BJ (cell line): ENCODE measurements at regions not wholly inside any gene's neighbourhood (a gene's known extent, or its start where the extent isn't known, plus 50 kb on each side); places are given as distances from the start of the nearest gene placed in this dataset.

ENCODE experiments used
- CTCF ChIA-PET: fragments of 350-600 bp; formaldehyde crosslinking; extraction: SDS; loops from one replicate; lab custom pipeline; 2021; ENCODE audit warnings: antibody characterized with exemption, inconsistent platforms; lab: Yijun Ruan, JAX
- POLR2A ChIA-PET: fragments of 300-600 bp; sonication (Branson Sonifier 250); formaldehyde crosslinking; extraction: SDS; loops from one replicate; lab custom pipeline; 2021; ENCODE audit warnings: antibody characterized with exemption; lab: Charles Lee
- DNase-seq: peaks from one replicate; pipeline ENCODE4 v3.0.0-alpha.2; 2011; ENCODE audit warnings: low read depth
- H3K27me3 ChIP-seq: 2 replicates; pipeline ENCODE4 v1.6.0; 2011; ENCODE audit warnings: low read length; ENCODE audit not compliant: control insufficient read depth, insufficient read depth
- H3K36me3 ChIP-seq: 2 replicates; pipeline ENCODE4 v1.5.1; 2011; ENCODE audit warnings: low read length; ENCODE audit not compliant: control insufficient read depth, insufficient read depth
- H3K4me3 ChIP-seq: 2 replicates; pipeline ENCODE4 v1.5.1; 2011; ENCODE audit warnings: low read depth, mild to moderate bottlenecking, control low read depth, low read length
- CTCF ChIP-seq: IDR thresholded peaks from 2 replicates; pipeline ENCODE4 v1.5.1; 2011; ENCODE audit warnings: low read depth, mild to moderate bottlenecking, control low read depth, inconsistent platforms, low read length, moderate library complexity; ENCODE audit not compliant: insufficient read depth

GRCh38 chr5:39639618-39640089, 214.9 kb upstream of the DAB2 start:
- ChIA-PET POLR2A (no interaction called here), CTCF (no interaction called here)

GRCh38 chr5:39638813-39639212, 214.0 kb upstream of the DAB2 start:
- CTCF ChIA-PET = no interaction called here
- DNase-seq = no peak
- TF ChIP-seq CTCF = no peak
- Histone ChIP-seq H3K4me3 (no peak overlapping the region), H3K36me3 (no peaks in the 10 kb centered on the region), H3K27me3 (no peaks in the 10 kb centered on the region)
- POLR2A ChIA-PET = no interaction called here

More at GRCh38 chr5:39639618-39640089, 214.9 kb upstream of the DAB2 start:
- no peaks in the 10 kb centered on the region for H3K36me3 ChIP-seq
- H3K4me3 ChIP-seq = no peak overlapping the region
- TF ChIP-seq CTCF = no peak
- DNase-seq = no peak
- H3K27me3 ChIP-seq = no peaks in the 10 kb centered on the region

- H3K4me3 ChIP-seq = no peak overlapping the region
- POLR2A ChIA-PET = no interaction called here
Observed at GRCh38 chr5:39633057-39633456, 208.3 kb upstream of the DAB2 start.

GRCh38 chr5:39631958-39632357, 207.2 kb upstream of the DAB2 start:
- POLR2A ChIA-PET = no interaction called here
- CTCF ChIA-PET = no interaction called here
- Histone ChIP-seq H3K4me3 (no peak overlapping the region), H3K36me3 (no peaks in the 10 kb centered on the region), H3K27me3 (no peaks in the 10 kb centered on the region)
- no peak for TF ChIP-seq CTCF
- no peak for DNase-seq

More at GRCh38 chr5:39633057-39633456, 208.3 kb upstream of the DAB2 start:
- Histone ChIP-seq H3K36me3 (no peaks in the 10 kb centered on the region), H3K27me3 (no peaks in the 10 kb centered on the region)
- no peak for TF ChIP-seq CTCF
- CTCF ChIA-PET = interaction anchor here (1.3 kb wide), 1 partner anchor 1988 kb away, joined by 3 read pairs; no protein-coding TSS in a partner anchor
- DNase-seq = no peak

- H3K4me3 ChIP-seq = no peak overlapping the region
- no peaks in the 10 kb centered on the region for H3K36me3 ChIP-seq
- no peaks in the 10 kb centered on the region for H3K27me3 ChIP-seq
- ChIA-PET POLR2A (no interaction called here), CTCF (interaction anchor here (0.7 kb wide), 1 partner anchor 24 kb away, joined by 4 read pairs; no protein-coding TSS in a partner anchor)
- TF ChIP-seq CTCF = no peak
- DNase-seq = no peak
Observed at GRCh38 chr5:39629946-39630345, 205.2 kb upstream of the DAB2 start.
